ENCODE measurements at regions not wholly inside any gene's neighbourhood (a gene's known extent, or its start where the extent isn't known, plus 50 kb on each side); places are given as distances from the start of the nearest gene placed in this dataset.

GRCh38 chr2:189997016-189997415 is 65.5 kb downstream of the MSTN start:
- TF ChIP-seq, protein P1, sequence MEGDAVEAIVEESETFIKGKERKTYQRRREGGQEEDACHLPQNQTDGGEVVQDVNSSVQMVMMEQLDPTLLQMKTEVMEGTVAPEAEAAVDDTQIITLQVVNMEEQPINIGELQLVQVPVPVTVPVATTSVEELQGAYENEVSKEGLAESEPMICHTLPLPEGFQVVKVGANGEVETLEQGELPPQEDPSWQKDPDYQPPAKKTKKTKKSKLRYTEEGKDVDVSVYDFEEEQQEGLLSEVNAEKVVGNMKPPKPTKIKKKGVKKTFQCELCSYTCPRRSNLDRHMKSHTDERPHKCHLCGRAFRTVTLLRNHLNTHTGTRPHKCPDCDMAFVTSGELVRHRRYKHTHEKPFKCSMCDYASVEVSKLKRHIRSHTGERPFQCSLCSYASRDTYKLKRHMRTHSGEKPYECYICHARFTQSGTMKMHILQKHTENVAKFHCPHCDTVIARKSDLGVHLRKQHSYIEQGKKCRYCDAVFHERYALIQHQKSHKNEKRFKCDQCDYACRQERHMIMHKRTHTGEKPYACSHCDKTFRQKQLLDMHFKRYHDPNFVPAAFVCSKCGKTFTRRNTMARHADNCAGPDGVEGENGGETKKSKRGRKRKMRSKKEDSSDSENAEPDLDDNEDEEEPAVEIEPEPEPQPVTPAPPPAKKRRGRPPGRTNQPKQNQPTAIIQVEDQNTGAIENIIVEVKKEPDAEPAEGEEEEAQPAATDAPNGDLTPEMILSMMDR (conservative IDR thresholded peaks at IDR 0.05; ENCODE audit: low read length) = no peak
- no peak for TF ChIP-seq EZH2phosphoT487 (IDR thresholded peaks at IDR 0.05; ENCODE audit: borderline replicate concordance, low read depth, low read length)

Measured in OCI-LY7 (cell line).